H1 (cell line): ENCODE measurements at regions not wholly inside any gene's neighbourhood (a gene's known extent, or its start where the extent isn't known, plus 50 kb on each side); places are given as distances from the start of the nearest gene placed in this dataset.

Experiments used
- ASH2L ChIP-seq: fragments of 200-600, 300-600 bp; sonication (generic); IDR thresholded peaks from one replicate; pipeline ENCODE4 v1.7.1; 2017; ENCODE audit warnings: low read length
- BCL11A ChIP-seq, 2 experiments: IDR thresholded peaks; one replicate each; pipeline ENCODE4 v1.6.1; 2011; ENCODE audit warnings: low read depth in 2 of 2, low read length in 2 of 2, mild to moderate bottlenecking in 2 of 2
- PHF8 ChIP-seq: fragments of 200-600 bp; sonication (generic); conservative IDR thresholded peaks from 2 replicates; pipeline ENCODE4 v1.7.1; 2012; ENCODE audit warnings: low read depth, mild to moderate bottlenecking, inconsistent platforms, low read length, moderate library complexity
- SAP30 ChIP-seq: fragments of 300-600 bp; sonication (generic); IDR thresholded peaks from 2 replicates; pipeline ENCODE4 v1.7.1; 2012; ENCODE audit warnings: low read length, moderate library complexity, mild to moderate bottlenecking, inconsistent platforms; ENCODE audit not compliant: insufficient read depth, insufficient replicate concordance
- SIX5 ChIP-seq: IDR thresholded peaks from 2 replicates; pipeline ENCODE4 v1.6.1; 2011; ENCODE audit warnings: mild to moderate bottlenecking, low read depth, low read length
- TAF1 ChIP-seq: IDR thresholded peaks from 2 replicates; pipeline ENCODE4 v1.6.1; 2011; ENCODE audit warnings: mild to moderate bottlenecking, low read depth, low read length
- TEAD4 ChIP-seq: IDR thresholded peaks from 2 replicates; pipeline ENCODE4 v1.6.1; 2012; ENCODE audit warnings: low read depth, low read length, inconsistent platforms, mixed read lengths

DNA sequence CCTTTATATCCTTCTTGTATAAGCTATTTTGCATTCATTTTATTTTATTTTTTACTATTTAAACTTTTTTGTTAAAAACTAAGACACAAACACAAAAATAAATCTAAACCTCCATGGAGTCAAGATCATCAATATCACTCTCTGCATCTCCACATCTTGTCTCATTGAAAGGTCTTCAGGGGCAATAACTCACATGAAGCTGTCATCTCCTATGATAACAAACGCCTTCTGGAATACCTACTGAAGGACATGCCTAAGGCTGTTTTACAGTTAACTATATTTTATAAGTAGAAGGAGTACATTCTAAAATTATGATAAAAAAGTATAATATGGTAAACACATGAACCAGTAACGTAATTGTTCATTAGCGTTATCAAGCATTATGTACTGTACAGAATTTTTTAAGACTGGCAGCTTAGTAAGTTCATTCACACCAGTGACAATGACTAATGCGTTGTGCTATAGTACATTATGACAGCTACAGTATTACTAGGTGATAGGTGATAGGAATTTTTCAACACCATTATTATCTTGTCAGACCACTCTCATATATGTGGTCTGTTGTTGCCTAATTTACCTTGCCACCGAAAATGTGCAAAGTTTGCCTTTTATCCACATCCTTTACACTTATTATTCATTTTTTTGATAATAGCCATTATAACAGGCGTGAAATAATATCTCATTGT lies 390.7 kb upstream of the SLITRK1 start (continued):
- TF ChIP-seq SIX5: no peak
- no peak for TF ChIP-seq ASH2L
- no peak for TF ChIP-seq SAP30
- TF ChIP-seq PHF8: no peak
- TF ChIP-seq TEAD4: no peak
- no peak for TF ChIP-seq TAF1
- no peak for TF ChIP-seq BCL11A (IDR thresholded peaks at IDR 0.05; ENCODE audit: low read depth in 2 of 2, low read length in 2 of 2)
